ENCODE measurements at regions not wholly inside any gene's neighbourhood (a gene's known extent, or its start where the extent isn't known, plus 50 kb on each side); places are given as distances from the start of the nearest gene placed in this dataset.

GRCh38 chr11:86885311-86885710, 69.9 kb downstream of the FZD4 start:
- TF ChIP-seq ISL1 (CRISPR knock-in tag; IDR thresholded peaks at IDR 0.05) (no peak), ZFP30 (CRISPR knock-in tag; IDR thresholded peaks at IDR 0.05) (no peak), ZFP3 (CRISPR knock-in tag; IDR thresholded peaks at IDR 0.05) (no peak)
- ATAC-seq: no peak

GRCh38 chr11:86888164-86889000, 66.8 kb downstream of the FZD4 start:
- peak; percentile 83 for ATAC-seq
- TF ChIP-seq ESRRG (CRISPR knock-in tag; IDR thresholded peaks at IDR 0.05) (no peak), PPARA (CRISPR knock-in tag; IDR thresholded peaks at IDR 0.05; ENCODE audit: borderline replicate concordance) (no peak), ZNF70 (CRISPR knock-in tag; IDR thresholded peaks at IDR 0.05) (no peak), CREB5 (CRISPR knock-in tag; IDR thresholded peaks at IDR 0.05; ENCODE audit: low read depth) (no peak), ISL1 (CRISPR knock-in tag; IDR thresholded peaks at IDR 0.05) (no peak), ARNTL (CRISPR knock-in tag; IDR thresholded peaks at IDR 0.05; ENCODE audit: borderline replicate concordance, low read depth) (no peak), PATZ1 (CRISPR knock-in tag; IDR thresholded peaks at IDR 0.05; ENCODE audit: borderline replicate concordance) (no peak), BACH2 (CRISPR knock-in tag; IDR thresholded peaks at IDR 0.05; ENCODE audit: borderline replicate concordance) (no peak), CSDC2 (CRISPR knock-in tag; IDR thresholded peaks at IDR 0.05) (no peak), ZC3H10 (CRISPR knock-in tag; IDR thresholded peaks at IDR 0.05) (no peak), CSRNP3 (CRISPR knock-in tag; IDR thresholded peaks at IDR 0.05) (no peak), OSR1 (CRISPR knock-in tag; IDR thresholded peaks at IDR 0.05) (no peak), TSHZ2 (CRISPR knock-in tag; IDR thresholded peaks at IDR 0.05) (no peak), GLIS3 (CRISPR knock-in tag; IDR thresholded peaks at IDR 0.05) (no peak), TOX (CRISPR knock-in tag; IDR thresholded peaks at IDR 0.05; ENCODE audit: borderline replicate concordance) (no peak), ZFP30 (CRISPR knock-in tag; IDR thresholded peaks at IDR 0.05) (no peak)

- TF ChIP-seq POU6F1 (CRISPR knock-in tag; IDR thresholded peaks at IDR 0.05; ENCODE audit: borderline replicate concordance, low read depth): no peak
- no peak for TF ChIP-seq GLIS3 (CRISPR knock-in tag; IDR thresholded peaks at IDR 0.05)
- no peak for TF ChIP-seq TSHZ2 (CRISPR knock-in tag; IDR thresholded peaks at IDR 0.05)
- TF ChIP-seq ARNTL (CRISPR knock-in tag; IDR thresholded peaks at IDR 0.05; ENCODE audit: borderline replicate concordance, low read depth): no peak
- TF ChIP-seq ZFP3 (CRISPR knock-in tag; IDR thresholded peaks at IDR 0.05): no peak
- TF ChIP-seq ZFP30 (CRISPR knock-in tag; IDR thresholded peaks at IDR 0.05): no peak
- no peak for TF ChIP-seq CSDC2 (CRISPR knock-in tag; IDR thresholded peaks at IDR 0.05)
- TF ChIP-seq OSR1 (CRISPR knock-in tag; IDR thresholded peaks at IDR 0.05): no peak
- peak; percentile 15; the same call in 2 of the 3 replicates for ATAC-seq
Observed at GRCh38 chr11:86889001-86889341, 66.2 kb downstream of the FZD4 start.

All from SK-N-SH treated with all-trans-retinoic acid at 6 μM for 48 hours (cell line).